GM19463 (cell line): ENCODE measurements at regions not wholly inside any gene's neighbourhood (a gene's known extent, or its start where the extent isn't known, plus 50 kb on each side); places are given as distances from the start of the nearest gene placed in this dataset.

Experiments
- ATAC-seq: cut with Tn5 transposase; IDR thresholded peaks from one replicate; pipeline ENCODE4 v1.9.1; 2021; ENCODE audit warnings: mild to moderate bottlenecking, moderate library complexity; ENCODE audit not compliant: unreplicated experiment

DNA sequence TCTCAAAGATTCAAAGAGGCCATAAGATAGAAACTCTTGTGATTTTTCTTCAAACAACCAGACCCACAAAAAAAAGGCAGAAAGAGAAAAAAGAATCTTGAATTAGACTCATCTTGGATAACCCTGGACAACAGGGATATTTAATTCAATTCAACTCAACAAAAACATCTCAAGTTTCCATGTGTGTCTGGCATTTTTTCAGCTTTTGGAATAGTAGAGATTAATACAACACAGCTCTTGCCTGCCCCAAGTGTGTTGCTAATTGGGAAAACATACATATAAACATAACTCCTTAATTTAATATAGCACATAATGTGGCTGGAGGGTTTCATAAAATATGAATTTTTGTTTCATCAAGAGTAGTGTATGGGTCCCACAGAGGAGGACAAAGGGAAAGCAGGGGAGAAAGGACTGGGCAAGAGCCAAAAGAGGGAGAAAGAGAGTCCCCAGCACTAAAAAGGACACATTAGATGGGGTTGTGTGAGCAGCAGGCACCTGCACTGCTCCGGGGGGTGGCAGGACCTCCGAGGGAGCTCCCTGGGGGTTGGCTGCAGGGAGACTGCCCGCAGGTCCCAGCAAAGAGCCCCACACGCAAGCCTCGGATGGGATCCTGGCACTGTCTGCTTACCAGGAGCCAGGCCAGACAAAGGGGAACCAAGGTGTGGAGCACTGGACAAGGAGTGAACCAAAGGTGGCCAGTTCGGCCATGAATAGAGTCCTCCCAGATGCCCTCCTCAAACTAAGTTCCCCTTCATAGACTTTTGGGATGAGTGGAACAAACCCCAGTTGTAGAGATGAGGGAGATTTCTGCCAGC is 65.6 kb upstream of the TMEM72 start:
- ATAC-seq: no peak

DNA sequence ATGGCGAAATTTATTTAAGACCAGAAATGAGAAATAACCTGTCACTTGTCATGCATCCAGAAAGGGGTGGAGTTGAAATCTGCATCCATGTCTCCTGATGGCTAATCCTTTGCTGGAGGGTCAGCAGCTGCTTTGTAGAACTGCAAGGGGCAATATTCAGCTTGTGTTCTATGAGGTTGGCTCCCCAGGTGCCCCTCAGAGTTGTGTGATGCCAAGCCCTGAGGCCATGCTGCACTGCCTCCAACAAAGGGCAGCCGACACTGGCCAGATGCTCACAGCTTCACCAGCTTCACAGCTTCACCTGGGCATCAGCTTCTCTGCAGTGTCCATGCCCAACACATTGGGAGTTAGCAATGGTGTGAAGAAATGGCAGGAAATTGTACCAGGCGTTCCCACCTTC is 64.0 kb upstream of the TMEM72 start:
- ATAC-seq: no peak

DNA sequence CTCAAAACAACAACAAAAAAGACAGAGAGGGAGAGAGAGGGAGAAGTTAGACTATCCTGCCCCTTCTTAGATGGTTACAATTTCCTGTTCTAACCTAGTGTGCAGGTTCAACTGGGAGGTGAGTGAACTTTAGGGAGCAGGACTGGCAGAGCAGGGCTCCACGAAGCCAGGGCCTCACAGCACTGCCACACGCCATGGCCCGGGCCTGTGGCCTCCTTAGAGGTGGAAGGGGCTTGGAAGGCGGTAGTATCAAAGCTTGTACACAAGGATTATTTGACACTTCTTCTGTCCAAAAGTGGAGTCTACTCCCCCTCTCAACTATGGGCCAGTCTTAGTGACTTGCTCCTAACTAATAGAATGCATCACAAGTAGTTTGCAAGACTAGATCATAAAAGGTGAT is 62.9 kb upstream of the TMEM72 start:
- no peak for ATAC-seq

DNA sequence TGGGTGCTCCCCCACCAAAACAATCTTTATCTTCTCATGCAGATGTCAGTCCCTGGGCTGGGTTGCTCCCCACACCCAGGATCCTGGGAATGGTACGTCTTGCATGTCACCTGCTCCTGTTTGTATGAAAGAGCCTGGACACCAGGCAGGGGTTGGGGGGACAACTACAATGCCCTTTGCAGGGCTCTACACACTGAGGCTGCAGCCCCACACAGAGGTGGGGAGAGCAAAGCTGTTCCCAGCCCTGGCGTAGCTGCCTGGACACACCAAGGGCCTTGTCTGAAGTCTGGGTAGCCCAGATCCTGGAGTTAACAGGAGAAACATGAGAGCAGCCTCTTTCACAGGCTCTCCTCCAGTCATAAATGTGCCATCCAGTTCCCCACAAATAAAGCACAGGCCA is 61.2 kb upstream of the TMEM72 start:
- ATAC-seq: no peak

- no peak for ATAC-seq
Observed at GRCh38 chr10:44850356-44850934, 60.7 kb upstream of the TMEM72 start.

GRCh38 chr10:44851413-44851812 is 59.7 kb upstream of the TMEM72 start:
- ATAC-seq: no peak

DNA sequence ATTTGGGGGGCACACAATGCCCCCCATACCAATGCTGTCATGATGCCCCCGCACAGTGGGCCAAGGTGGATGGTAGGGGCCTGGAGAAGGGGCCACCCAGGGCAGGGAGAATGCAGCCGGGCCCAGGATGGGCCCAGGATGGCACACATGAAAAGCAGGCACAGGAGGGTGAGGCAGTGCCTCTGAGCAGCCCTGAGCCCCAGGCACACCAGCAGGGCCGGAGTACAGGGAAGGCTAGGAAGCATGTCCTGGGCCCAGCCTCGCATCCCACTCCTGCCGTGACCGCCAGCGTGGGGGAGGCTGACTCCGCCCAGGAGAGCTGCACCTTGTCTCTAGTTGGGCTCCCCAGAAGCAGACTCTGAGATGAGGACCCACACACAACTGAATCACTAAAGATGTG is 59.3 kb upstream of the TMEM72 start:
- no peak for ATAC-seq

DNA sequence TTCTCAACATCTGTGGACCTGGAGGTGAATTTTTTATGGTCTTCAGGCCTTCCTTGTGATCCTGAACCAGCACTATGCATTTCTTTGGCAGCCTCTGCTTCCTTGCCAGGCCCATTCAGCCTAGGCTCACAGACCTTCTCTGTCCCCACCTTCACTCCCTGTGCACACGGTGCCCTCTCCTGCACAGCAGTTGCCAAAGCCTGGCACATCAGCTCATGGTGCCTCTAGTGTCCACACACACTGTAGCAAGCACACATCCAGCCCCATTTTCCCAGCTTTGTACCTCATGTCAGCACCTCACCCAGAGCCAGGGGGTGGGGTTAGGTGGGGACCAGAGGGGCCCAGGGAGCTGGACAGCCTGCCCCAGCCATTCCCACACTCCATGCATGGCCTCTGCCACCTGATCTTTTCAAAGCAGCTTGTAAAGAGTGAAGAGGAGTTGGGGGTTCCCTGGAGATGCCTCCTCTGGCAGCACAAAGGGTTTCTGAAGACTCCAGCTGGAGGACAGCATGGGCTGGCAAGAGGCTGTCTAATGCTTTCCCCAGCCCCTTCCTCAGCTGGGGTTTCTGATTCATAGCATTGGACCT is 57.9 kb upstream of the TMEM72 start:
- no peak for ATAC-seq

DNA sequence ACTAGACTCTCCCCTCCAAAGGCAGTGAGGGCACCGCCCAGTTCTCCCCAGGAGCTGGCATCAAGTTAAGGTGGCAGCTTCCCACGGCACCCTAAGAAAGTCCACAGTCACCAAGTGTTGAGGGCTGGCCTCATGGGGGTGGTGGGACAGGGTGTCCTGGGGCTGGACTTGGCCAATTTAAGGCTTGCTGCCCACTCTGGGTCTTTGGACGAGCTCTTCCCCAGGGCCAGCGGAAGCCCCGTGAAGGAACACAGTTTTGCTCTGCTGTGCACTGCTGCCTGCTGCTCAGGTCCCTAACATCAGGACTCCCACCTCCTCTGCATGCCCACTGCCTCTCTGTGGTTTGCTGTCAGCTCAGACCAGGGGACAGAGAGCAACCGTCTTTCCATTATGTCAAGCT is 57.3 kb upstream of the TMEM72 start:
- no peak for ATAC-seq

GRCh38 chr10:44854693-44855350 is 56.3 kb upstream of the TMEM72 start:
- no peak for ATAC-seq

- no peak for ATAC-seq
Observed at GRCh38 chr10:44856696-44857095, 54.4 kb upstream of the TMEM72 start.

- peak; percentile 82 for ATAC-seq
Observed at GRCh38 chr10:44857363-44858016, 53.6 kb upstream of the TMEM72 start.

DNA sequence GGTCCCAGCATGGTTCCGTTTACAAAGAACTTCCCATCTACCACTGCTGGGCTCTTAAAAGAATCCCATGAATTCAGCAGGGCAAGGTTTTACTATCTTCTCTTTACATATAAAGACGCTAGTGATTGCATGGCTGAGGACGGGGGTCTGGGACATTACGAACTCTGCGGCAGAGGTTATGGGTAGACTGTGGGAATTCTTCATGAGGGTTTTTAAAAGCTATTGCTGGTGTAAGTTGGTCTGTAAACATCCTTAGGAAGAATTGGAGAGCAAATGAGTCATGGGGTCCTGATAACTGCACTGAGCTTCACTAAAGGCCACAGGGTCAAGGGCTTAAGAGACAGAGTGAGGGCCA is 53.1 kb upstream of the TMEM72 start:
- ATAC-seq: no peak

DNA sequence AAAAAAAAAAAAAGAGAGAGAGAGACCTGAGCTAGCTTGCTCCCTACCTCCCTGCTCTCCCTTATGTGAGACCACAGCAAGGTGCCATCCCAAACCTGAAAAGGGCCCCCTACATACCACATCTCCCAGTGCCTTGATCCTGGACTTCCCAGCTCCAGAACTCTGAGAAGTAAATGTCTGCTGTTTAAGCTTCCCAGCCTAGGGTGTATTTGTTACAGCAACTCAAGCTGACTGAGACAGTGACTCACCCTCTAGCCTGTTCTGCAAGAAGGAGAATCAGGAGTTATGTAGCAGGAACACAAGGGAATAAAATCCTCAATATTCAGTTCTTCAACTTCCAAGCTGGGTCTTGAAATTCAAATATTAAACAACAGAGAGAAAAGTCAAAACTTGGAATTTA is 52.1 kb upstream of the TMEM72 start:
- ATAC-seq: no peak

DNA sequence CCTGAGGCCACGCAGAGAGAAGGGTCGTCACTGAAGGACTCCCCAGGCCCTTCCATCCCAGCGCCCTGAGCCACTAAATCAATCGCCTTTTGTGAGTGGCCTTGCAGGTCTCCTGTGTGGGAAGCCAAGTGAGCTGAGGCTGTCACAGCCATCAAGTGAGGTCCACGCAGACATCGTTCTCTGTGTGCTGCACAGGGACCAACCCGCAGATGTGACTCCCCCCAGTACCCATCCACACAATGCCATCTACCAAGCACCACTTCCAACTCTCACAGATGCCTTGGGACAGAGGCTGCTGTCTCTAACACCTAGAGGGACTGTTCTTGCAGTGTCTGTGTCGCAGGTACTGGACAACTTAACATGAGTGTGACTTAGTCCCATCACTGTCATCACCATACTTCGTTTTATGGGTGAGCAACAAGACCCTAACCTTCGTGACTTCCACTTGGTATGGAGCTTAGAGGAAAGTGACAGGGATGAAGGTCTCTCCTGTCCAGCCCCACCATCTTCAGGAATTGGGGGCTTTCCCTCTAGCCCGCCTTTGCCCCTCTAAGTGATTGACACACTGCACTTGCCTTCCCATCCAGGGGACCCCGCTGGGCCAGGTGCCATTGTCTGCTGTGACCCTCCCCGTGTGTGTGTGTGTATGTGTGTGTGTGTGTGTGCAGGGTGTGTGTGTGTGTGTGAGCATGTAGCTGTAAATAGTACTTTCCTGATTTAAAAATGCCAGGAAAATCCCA is 51.4 kb upstream of the TMEM72 start:
- ATAC-seq: no peak

DNA sequence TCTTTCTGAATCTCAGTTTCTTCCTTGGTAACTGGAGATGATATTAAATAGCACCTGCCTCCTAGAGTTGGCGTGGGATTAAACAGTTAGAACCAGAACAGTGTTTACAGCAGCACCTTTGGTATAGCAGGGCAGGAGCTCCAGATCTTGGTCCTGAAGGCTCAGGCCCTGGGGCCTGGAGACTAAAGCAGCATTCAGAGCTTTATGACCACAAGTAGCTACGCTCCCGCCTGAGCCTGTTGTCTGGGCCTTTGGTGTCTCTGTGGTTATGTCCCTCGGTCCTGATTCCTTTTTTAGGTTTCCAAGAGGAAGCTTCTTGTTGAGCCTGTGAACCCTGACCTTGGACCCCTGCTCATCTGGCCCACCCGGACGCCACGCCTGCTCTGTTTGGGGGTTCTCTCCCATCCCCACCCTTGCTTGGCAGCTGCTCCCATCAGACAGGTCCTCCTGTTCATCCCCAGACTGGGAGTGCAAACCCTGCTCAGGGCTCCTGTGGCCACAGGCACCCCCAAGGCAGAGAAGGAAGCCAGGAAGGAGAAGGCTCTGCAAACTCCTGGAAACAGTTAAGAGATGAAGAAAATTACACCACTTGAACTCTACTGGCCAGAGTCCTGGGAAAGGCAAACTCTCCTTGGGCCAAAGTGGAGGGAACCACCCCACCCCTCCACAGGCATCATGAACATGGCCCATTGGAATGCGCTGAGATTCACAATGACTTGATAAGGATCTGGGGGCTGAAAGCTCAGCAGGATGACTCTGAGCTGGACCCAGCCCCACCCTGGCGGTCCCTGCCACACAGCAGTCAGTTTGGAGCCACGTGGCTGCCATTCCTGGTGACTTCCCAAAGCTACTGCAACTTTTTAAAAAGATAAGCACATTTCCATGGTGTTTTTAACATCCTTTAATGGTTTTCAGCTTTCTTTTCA is 50.1 kb upstream of the TMEM72 start:
- ATAC-seq: no peak
